Esophagus muscularis mucosa (tissue), 4 donors: ENCODE measurements at regions not wholly inside any gene's neighbourhood (a gene's known extent, or its start where the extent isn't known, plus 50 kb on each side); places are given as distances from the start of the nearest gene placed in this dataset.

Source experiments
- DNase-seq: peaks from one replicate; pipeline ENCODE4 v3.0.0-alpha.2; 2017; ENCODE audit errors: extremely low spot score
- H3K27ac ChIP-seq, 4 donors: fragments of 200-600 bp; sonication (generic); replicated peaks in 1 of 4; 1 replicate in 3 of 4; 2 replicates in 1 of 4; pipeline ENCODE4 v1.5.1; 2016 to 2019; ENCODE audit warnings: mild to moderate bottlenecking in 1 of 4
- H3K27me3 ChIP-seq, 4 donors: fragments of 200-600 bp; sonication (generic); one replicate each; pipeline versions ENCODE4 v1.5.1 to v1.6.0; 2016 to 2019
- H3K36me3 ChIP-seq, 4 donors: fragments of 200-600 bp; sonication (generic); one replicate each; pipeline ENCODE4 v1.5.1; 2016 to 2019
- H3K4me1 ChIP-seq, 4 donors: fragments of 200-600 bp; sonication (generic); one replicate each; pipeline ENCODE4 v1.5.1; 2016 to 2019
- H3K4me3 ChIP-seq, 4 donors: fragments of 200-600 bp; sonication (generic); 1 replicate in 2 of 4; 2 replicates in 2 of 4; pipeline ENCODE4 v1.5.1; 2016 to 2019; ENCODE audit warnings: mild to moderate bottlenecking in 4 of 4, moderate library complexity in 1 of 4
- H3K9me3 ChIP-seq, 4 donors: fragments of 200-600 bp; sonication (generic); 1 replicate in 3 of 4; 2 replicates in 1 of 4; pipeline ENCODE4 v1.5.1; 2016 to 2019
- EP300 ChIP-seq: sonication (generic); formaldehyde crosslinking; IDR thresholded peaks from one replicate; pipeline ENCODE4 v1.6.1; 2017; ENCODE audit warnings: antibody characterized with exemption
- POLR2A ChIP-seq: fragments of 450-650 bp; IDR thresholded peaks from one replicate; pipeline ENCODE4 v1.6.1; 2017; ENCODE audit warnings: antibody characterized with exemption, moderate library complexity, mild to moderate bottlenecking, low read depth
- POLR2AphosphoS5 ChIP-seq, 2 donors: sonication (generic); formaldehyde crosslinking; IDR thresholded peaks; one replicate each; pipeline ENCODE4 v1.6.1; 2017; ENCODE audit warnings: antibody characterized with exemption in 2 of 2
- WGBS: methylation state at CpG from one replicate; pipeline ENCODE4 v1.1.5; 2018; 5-methylcytosine and 5-hydroxymethylcytosine counted together
- intact Hi-C: fragments of 100-400 bp; cut with DNase I; formaldehyde crosslinking; loops from one replicate; pipeline ENCODE4 v1.15.1; 2023
- TF ChIP-seq, protein P1 (sequence below), 3 experiments: fragments of 200-600 bp in 2 of 3; fragments of 450-650 bp in 1 of 3; sonication (generic) in 2 of 3; IDR thresholded peaks; one replicate each; pipeline ENCODE4 v1.5.1; 2017 to 2019; ENCODE audit warnings: antibody characterized with exemption in 3 of 3, mild to moderate bottlenecking in 2 of 3, moderate library complexity in 1 of 3

DNA sequence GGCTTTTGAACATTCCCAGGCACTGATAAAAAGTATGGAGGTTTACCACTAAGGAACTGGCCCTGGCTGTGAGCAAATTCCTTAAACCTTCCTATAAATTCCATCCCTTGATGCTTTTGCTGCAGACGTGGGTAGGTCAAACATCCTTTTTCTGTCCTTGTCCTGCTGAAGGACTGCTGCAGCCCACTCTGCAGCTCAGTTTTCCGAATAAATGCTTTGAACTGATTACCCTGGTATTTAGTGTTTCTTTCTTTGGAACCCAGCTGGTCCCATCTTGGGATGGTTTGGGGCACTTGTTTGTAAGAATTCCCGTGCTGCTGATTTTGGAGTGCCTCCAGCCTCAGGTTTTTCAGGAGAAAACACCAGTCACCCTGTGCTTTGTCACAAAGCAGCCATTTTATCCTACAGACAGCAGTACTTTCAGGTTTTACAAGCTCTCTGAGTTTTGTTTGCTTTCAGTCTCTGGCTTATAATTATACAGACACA lies 815.9 kb downstream of the VGLL3 start:
- no peaks in the 10 kb centered on the region for H3K4me1 ChIP-seq
- WGBS: 34% methylated on average over 3 of the region's 3 CpGs
- no peak overlapping the region for H3K4me3 ChIP-seq
- H3K27ac ChIP-seq: no peak overlapping the region
- H3K9me3 ChIP-seq: no peaks in the 10 kb centered on the region
- TF ChIP-seq, protein P1, sequence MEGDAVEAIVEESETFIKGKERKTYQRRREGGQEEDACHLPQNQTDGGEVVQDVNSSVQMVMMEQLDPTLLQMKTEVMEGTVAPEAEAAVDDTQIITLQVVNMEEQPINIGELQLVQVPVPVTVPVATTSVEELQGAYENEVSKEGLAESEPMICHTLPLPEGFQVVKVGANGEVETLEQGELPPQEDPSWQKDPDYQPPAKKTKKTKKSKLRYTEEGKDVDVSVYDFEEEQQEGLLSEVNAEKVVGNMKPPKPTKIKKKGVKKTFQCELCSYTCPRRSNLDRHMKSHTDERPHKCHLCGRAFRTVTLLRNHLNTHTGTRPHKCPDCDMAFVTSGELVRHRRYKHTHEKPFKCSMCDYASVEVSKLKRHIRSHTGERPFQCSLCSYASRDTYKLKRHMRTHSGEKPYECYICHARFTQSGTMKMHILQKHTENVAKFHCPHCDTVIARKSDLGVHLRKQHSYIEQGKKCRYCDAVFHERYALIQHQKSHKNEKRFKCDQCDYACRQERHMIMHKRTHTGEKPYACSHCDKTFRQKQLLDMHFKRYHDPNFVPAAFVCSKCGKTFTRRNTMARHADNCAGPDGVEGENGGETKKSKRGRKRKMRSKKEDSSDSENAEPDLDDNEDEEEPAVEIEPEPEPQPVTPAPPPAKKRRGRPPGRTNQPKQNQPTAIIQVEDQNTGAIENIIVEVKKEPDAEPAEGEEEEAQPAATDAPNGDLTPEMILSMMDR (IDR thresholded peaks at IDR 0.05): no peak
- TF ChIP-seq POLR2A (no peak), POLR2AphosphoS5 (IDR thresholded peaks at IDR 0.05) (no peak), EP300 (no peak)
- no peaks in the 10 kb centered on the region for H3K27me3 ChIP-seq
- intact Hi-C loops: no loop called here
- no peaks in the 10 kb centered on the region for H3K36me3 ChIP-seq
- DNase-seq: no peak

DNA sequence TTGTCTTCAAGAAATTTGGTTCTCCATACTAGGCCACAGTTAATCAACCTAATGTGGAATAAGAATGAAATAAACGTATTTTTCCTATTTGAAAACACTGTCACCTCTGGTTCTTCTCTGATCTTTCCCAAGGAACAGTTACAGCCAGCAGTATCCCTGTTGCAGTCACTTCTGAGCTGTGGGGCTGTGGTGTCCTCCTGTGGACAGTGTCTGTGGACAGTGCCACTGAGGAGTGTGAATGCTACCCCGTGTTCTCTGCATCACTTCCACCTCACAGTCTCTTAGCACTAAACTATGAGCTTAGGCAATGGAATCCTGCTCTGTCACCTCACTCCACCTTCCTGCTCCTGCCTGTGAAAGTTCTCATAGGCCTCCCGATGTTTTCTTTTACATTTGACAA lies 817.5 kb downstream of the VGLL3 start:
- intact Hi-C loops: no loop called here
- Histone ChIP-seq H3K27me3 (no peaks in the 10 kb centered on the region), H3K27ac (no peak overlapping the region), H3K4me3 (no peak overlapping the region), H3K36me3 (no peaks in the 10 kb centered on the region), H3K9me3 (no peaks in the 10 kb centered on the region), H3K4me1 (no peaks in the 10 kb centered on the region)
- no peak for TF ChIP-seq POLR2AphosphoS5 (IDR thresholded peaks at IDR 0.05)
- TF ChIP-seq, protein P1 (IDR thresholded peaks at IDR 0.05): no peak
- no peak for TF ChIP-seq EP300
- no peak for TF ChIP-seq POLR2A
- WGBS: 61% methylated on average over 3 of the region's 3 CpGs
- DNase-seq: no peak

DNA sequence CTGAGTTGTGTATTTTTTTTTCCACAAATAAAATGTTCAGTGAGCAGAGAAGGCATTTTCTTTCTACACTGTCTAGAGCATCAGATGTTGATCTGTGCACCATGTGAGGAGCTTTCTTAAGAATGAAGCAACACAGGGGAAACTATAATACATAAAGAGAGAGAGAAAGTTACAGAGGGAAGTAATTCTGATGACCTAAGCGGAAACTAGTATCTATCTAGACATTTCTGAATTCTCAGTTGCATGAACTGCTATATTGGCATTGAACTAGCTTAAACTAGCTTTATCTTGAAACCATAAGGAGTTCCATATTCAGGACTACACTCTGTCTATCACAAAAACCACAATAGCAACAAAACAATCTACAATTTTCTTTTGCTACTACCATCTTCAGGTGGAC lies 822.4 kb downstream of the VGLL3 start:
- TF ChIP-seq POLR2A (no peak), EP300 (no peak), POLR2AphosphoS5 (IDR thresholded peaks at IDR 0.05) (no peak)
- TF ChIP-seq, protein P1 (IDR thresholded peaks at IDR 0.05): no peak
- 85% methylated on average over 1 of the region's 1 CpG for WGBS
- H3K9me3 ChIP-seq: no peaks in the 10 kb centered on the region
- H3K36me3 ChIP-seq: no peaks in the 10 kb centered on the region
- no peak for DNase-seq
- no peak overlapping the region for H3K27ac ChIP-seq
- no peaks in the 10 kb centered on the region for H3K27me3 ChIP-seq
- H3K4me1 ChIP-seq: no peaks in the 10 kb centered on the region
- intact Hi-C loops: no loop called here
- H3K4me3 ChIP-seq: no peak overlapping the region

DNA sequence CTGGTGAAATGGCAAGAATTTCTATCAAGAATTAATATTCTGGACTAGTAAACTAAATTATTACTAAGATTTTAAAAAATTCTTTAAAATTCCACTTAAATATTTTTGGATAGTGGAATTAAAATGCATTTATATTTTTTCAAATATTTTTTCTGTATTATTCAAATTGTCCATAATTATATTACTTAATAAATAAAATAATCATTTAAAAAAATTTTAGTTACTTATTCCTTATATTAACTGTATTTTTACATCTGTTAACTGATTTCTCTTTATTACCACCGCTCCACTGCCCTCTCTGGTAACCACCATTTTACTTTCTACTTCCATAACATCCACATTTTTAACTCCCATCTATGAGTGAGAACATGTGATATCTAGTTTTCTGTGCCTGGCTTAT lies 828.4 kb downstream of the VGLL3 start:
- TF ChIP-seq, protein P1 (IDR thresholded peaks at IDR 0.05): no peak
- TF ChIP-seq EP300: no peak
- no peak for TF ChIP-seq POLR2A
- no peak for TF ChIP-seq POLR2AphosphoS5 (IDR thresholded peaks at IDR 0.05)
- no peaks in the 10 kb centered on the region for H3K4me1 ChIP-seq
- 83% methylated on average over 1 of the region's 1 CpG for WGBS
- no peak overlapping the region for H3K27ac ChIP-seq
- intact Hi-C loops: no loop called here
- H3K9me3 ChIP-seq: no peaks in the 10 kb centered on the region
- H3K4me3 ChIP-seq: no peak overlapping the region
- H3K36me3 ChIP-seq: no peaks in the 10 kb centered on the region
- DNase-seq: no peak
- H3K27me3 ChIP-seq: no peaks in the 10 kb centered on the region

DNA sequence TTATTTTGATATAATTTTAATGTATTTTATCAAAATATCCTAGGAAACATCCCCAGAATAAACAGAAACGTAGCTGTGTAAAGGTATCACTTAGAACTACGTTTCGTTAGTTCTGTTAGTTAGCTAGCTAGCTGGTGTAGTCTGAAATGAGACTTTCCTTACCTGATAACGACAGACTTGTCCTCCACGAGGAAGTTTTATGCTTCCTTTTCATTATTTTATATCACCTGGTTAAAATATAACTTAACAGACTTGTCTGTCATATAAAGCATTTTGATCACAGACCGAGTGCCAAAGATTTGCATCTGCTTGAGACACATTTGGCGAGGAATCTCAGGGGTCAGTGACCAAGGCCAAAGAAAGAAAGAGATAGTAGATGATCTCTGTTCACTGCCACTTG lies 829.5 kb downstream of the VGLL3 start:
- no peak overlapping the region for H3K4me3 ChIP-seq
- H3K4me1 ChIP-seq: no peaks in the 10 kb centered on the region
- H3K27ac ChIP-seq: no peak overlapping the region
- no peaks in the 10 kb centered on the region for H3K9me3 ChIP-seq
- TF ChIP-seq EP300: no peak
- TF ChIP-seq, protein P1 (IDR thresholded peaks at IDR 0.05): no peak
- no peak for TF ChIP-seq POLR2AphosphoS5 (IDR thresholded peaks at IDR 0.05)
- TF ChIP-seq POLR2A: no peak
- DNase-seq: no peak
- no peaks in the 10 kb centered on the region for H3K27me3 ChIP-seq
- WGBS: 79% methylated on average over 7 of the region's 7 CpGs
- no peaks in the 10 kb centered on the region for H3K36me3 ChIP-seq
- intact Hi-C loops: no loop called here
